Activated CD8-positive, alpha-beta T cell treated with anti-CD3 and anti-CD28 coated beads, Interleukin-2, amount 10 ng/mL, durations not matched to agents 7 days and 5 days (primary cell): ENCODE measurements at regions not wholly inside any gene's neighbourhood (a gene's known extent, or its start where the extent isn't known, plus 50 kb on each side); places are given as distances from the start of the nearest gene placed in this dataset.

Experiments used
- ATAC-seq: fragments of 150-1000 bp; cut with Tn5 transposase; one replicate; pipeline ENCODE4 v1.10.0; 2021; ENCODE audit warnings: moderate library complexity
- CTCF ChIA-PET: fragments of 350-600 bp; sonication (Branson Sonifier 250); formaldehyde crosslinking; loops from one replicate; lab custom pipeline; 2021; ENCODE audit warnings: antibody characterized with exemption; lab: Charles Lee
- POLR2A ChIA-PET: fragments of 350-600 bp; sonication (Branson Sonifier 250); formaldehyde crosslinking; loops from one replicate; lab custom pipeline; 2021; ENCODE audit warnings: antibody characterized with exemption; lab: Charles Lee
- DNase-seq: peaks from one replicate; pipeline ENCODE4 v3.0.0-alpha.2; 2020
- H3K27ac Mint-ChIP-seq: one replicate; pipeline ENCODE4 v1.8.0; 2021; ENCODE audit warnings: mild to moderate bottlenecking, mixed read lengths
- H3K27me3 Mint-ChIP-seq: one replicate; pipeline ENCODE4 v1.8.0; 2021; ENCODE audit warnings: low read depth, mixed read lengths
- H3K36me3 Mint-ChIP-seq: one replicate; pipeline ENCODE4 v1.8.0; 2021; ENCODE audit warnings: low read depth, mixed read lengths
- H3K4me1 Mint-ChIP-seq: one replicate; pipeline ENCODE4 v1.8.0; 2021; ENCODE audit warnings: low read depth, mixed read lengths
- H3K4me3 Mint-ChIP-seq: one replicate; pipeline ENCODE4 v1.8.0; 2021; ENCODE audit warnings: mild to moderate bottlenecking, mixed read lengths
- H3K9me3 Mint-ChIP-seq: one replicate; pipeline ENCODE4 v1.8.0; 2022; ENCODE audit warnings: mixed read lengths; ENCODE audit not compliant: insufficient read depth

- Mint-ChIP-seq H3K9me3 (no peaks in the 10 kb centered on the region), H3K27me3 (peaks cover 13% of the 10 kb centered on the region), H3K27ac (no peak overlapping the region), H3K4me3 (no peak overlapping the region), H3K36me3 (no peaks in the 10 kb centered on the region), H3K4me1 (peaks cover 3% of the 10 kb centered on the region)
- ChIA-PET POLR2A (no interaction called here), CTCF (no interaction called here)
- DNase-seq (no peak), ATAC-seq (no peak)
Measured at GRCh38 chr5:133741396-133741795, 129.1 kb upstream of the FSTL4 start.

GRCh38 chr5:133739181-133739780 is 126.9 kb upstream of the FSTL4 start:
- ATAC-seq: no peak
- peaks cover 11% of the 10 kb centered on the region for H3K27me3 Mint-ChIP-seq
- CTCF ChIA-PET: interaction anchor here (2.4 kb wide), 1 partner anchor 16 kb away, joined by 9 read pairs; no protein-coding TSS in a partner anchor
- H3K4me3 Mint-ChIP-seq: no peak overlapping the region
- POLR2A ChIA-PET: no interaction called here
- DNase-seq: no peak
- H3K36me3 Mint-ChIP-seq: no peaks in the 10 kb centered on the region
- H3K27ac Mint-ChIP-seq: no peak overlapping the region
- H3K9me3 Mint-ChIP-seq: no peaks in the 10 kb centered on the region
- peaks cover 3% of the 10 kb centered on the region for H3K4me1 Mint-ChIP-seq

- Mint-ChIP-seq H3K27ac (no peak overlapping the region), H3K27me3 (peaks cover 4% of the 10 kb centered on the region), H3K4me1 (peaks cover 3% of the 10 kb centered on the region), H3K9me3 (no peaks in the 10 kb centered on the region), H3K4me3 (no peak overlapping the region), H3K36me3 (no peaks in the 10 kb centered on the region)
- no peak for DNase-seq
- ChIA-PET POLR2A (no interaction called here), CTCF (interaction anchor here (2.4 kb wide), 1 partner anchor 17 kb away, joined by 9 read pairs; no protein-coding TSS in a partner anchor)
- no peak for ATAC-seq
Measured at GRCh38 chr5:133738271-133738670, 125.9 kb upstream of the FSTL4 start.

- H3K9me3 Mint-ChIP-seq: no peaks in the 10 kb centered on the region
- ChIA-PET CTCF (no interaction called here), POLR2A (no interaction called here)
- no peak overlapping the region for H3K4me3 Mint-ChIP-seq
- no peak for DNase-seq
- H3K4me1 Mint-ChIP-seq: peaks cover 3% of the 10 kb centered on the region
- no peak overlapping the region for H3K27ac Mint-ChIP-seq
- H3K27me3 Mint-ChIP-seq: peaks cover 2% of the 10 kb centered on the region
- no peak for ATAC-seq
- H3K36me3 Mint-ChIP-seq: no peaks in the 10 kb centered on the region
Measured at GRCh38 chr5:133736512-133736911, 124.2 kb upstream of the FSTL4 start.

GRCh38 chr5:133735346-133735745 is 123.0 kb upstream of the FSTL4 start:
- H3K27me3 Mint-ChIP-seq: peaks cover 4% of the 10 kb centered on the region
- DNase-seq (no peak), ATAC-seq (no peak)
- H3K4me3 Mint-ChIP-seq: no peak overlapping the region
- H3K27ac Mint-ChIP-seq: no peak overlapping the region
- ChIA-PET POLR2A (no interaction called here), CTCF (no interaction called here)
- H3K36me3 Mint-ChIP-seq: no peaks in the 10 kb centered on the region
- no peaks in the 10 kb centered on the region for H3K9me3 Mint-ChIP-seq
- peaks cover 3% of the 10 kb centered on the region for H3K4me1 Mint-ChIP-seq

GRCh38 chr5:133734916-133735315 is 122.6 kb upstream of the FSTL4 start:
- Mint-ChIP-seq H3K36me3 (no peaks in the 10 kb centered on the region), H3K27me3 (peaks cover 4% of the 10 kb centered on the region), H3K27ac (no peak overlapping the region), H3K4me1 (peaks cover 3% of the 10 kb centered on the region), H3K4me3 (no peak overlapping the region), H3K9me3 (no peaks in the 10 kb centered on the region)
- ATAC-seq (no peak), DNase-seq (no peak)
- ChIA-PET POLR2A (interaction anchor here (0.6 kb wide), 1 partner anchor 134 kb away, joined by 3 read pairs; no protein-coding TSS in a partner anchor), CTCF (no interaction called here)

- Mint-ChIP-seq H3K4me3 (no peak overlapping the region), H3K9me3 (no peaks in the 10 kb centered on the region), H3K27me3 (peaks cover 7% of the 10 kb centered on the region), H3K36me3 (no peaks in the 10 kb centered on the region), H3K4me1 (no peaks in the 10 kb centered on the region), H3K27ac (no peak overlapping the region)
- ATAC-seq (no peak), DNase-seq (no peak)
- ChIA-PET POLR2A (no interaction called here), CTCF (no interaction called here)
Measured at GRCh38 chr5:133732536-133732935, 120.2 kb upstream of the FSTL4 start.

- H3K4me3 Mint-ChIP-seq: no peak overlapping the region
- H3K4me1 Mint-ChIP-seq: no peaks in the 10 kb centered on the region
- no peak overlapping the region for H3K27ac Mint-ChIP-seq
- DNase-seq (no peak), ATAC-seq (no peak)
- H3K27me3 Mint-ChIP-seq: peaks cover 7% of the 10 kb centered on the region
- no peaks in the 10 kb centered on the region for H3K9me3 Mint-ChIP-seq
- H3K36me3 Mint-ChIP-seq: no peaks in the 10 kb centered on the region
- CTCF ChIA-PET: no interaction called here
- POLR2A ChIA-PET: no interaction called here
Measured at GRCh38 chr5:133731951-133732350, 119.6 kb upstream of the FSTL4 start.

- ATAC-seq (no peak), DNase-seq (no peak)
- Mint-ChIP-seq H3K9me3 (no peaks in the 10 kb centered on the region), H3K4me1 (no peaks in the 10 kb centered on the region), H3K4me3 (no peak overlapping the region), H3K36me3 (no peaks in the 10 kb centered on the region), H3K27ac (no peak overlapping the region), H3K27me3 (peaks cover 7% of the 10 kb centered on the region)
- ChIA-PET CTCF (no interaction called here), POLR2A (no interaction called here)
Measured at GRCh38 chr5:133730866-133731265, 118.5 kb upstream of the FSTL4 start.

GRCh38 chr5:133730346-133730745 is 118.0 kb upstream of the FSTL4 start:
- CTCF ChIA-PET: no interaction called here
- Mint-ChIP-seq H3K36me3 (no peaks in the 10 kb centered on the region), H3K27ac (no peak overlapping the region), H3K9me3 (no peaks in the 10 kb centered on the region), H3K27me3 (peaks cover 7% of the 10 kb centered on the region), H3K4me3 (no peak overlapping the region), H3K4me1 (no peaks in the 10 kb centered on the region)
- POLR2A ChIA-PET: no interaction called here
- DNase-seq (no peak), ATAC-seq (no peak)

- Mint-ChIP-seq H3K36me3 (no peaks in the 10 kb centered on the region), H3K4me3 (no peak overlapping the region), H3K9me3 (no peaks in the 10 kb centered on the region), H3K4me1 (no peaks in the 10 kb centered on the region), H3K27me3 (peaks cover 7% of the 10 kb centered on the region), H3K27ac (no peak overlapping the region)
- POLR2A ChIA-PET: no interaction called here
- CTCF ChIA-PET: no interaction called here
- DNase-seq: no peak
- ATAC-seq: no peak
Measured at GRCh38 chr5:133729800-133730199, 117.5 kb upstream of the FSTL4 start.

GRCh38 chr5:133728475-133728874 is 116.1 kb upstream of the FSTL4 start:
- Mint-ChIP-seq H3K36me3 (no peaks in the 10 kb centered on the region), H3K27ac (no peak overlapping the region), H3K9me3 (no peaks in the 10 kb centered on the region), H3K4me1 (no peaks in the 10 kb centered on the region), H3K27me3 (peaks cover 7% of the 10 kb centered on the region), H3K4me3 (no peak overlapping the region)
- ChIA-PET POLR2A (interaction anchor here (0.7 kb wide), 1 partner anchor 12 kb away, joined by 3 read pairs; no protein-coding TSS in a partner anchor), CTCF (no interaction called here)
- no peak for DNase-seq
- ATAC-seq: no peak

- POLR2A ChIA-PET: no interaction called here
- no peaks in the 10 kb centered on the region for H3K4me1 Mint-ChIP-seq
- no peaks in the 10 kb centered on the region for H3K9me3 Mint-ChIP-seq
- H3K36me3 Mint-ChIP-seq: no peaks in the 10 kb centered on the region
- DNase-seq (no peak), ATAC-seq (no peak)
- H3K4me3 Mint-ChIP-seq: no peak overlapping the region
- no peak overlapping the region for H3K27ac Mint-ChIP-seq
- H3K27me3 Mint-ChIP-seq: peaks cover 5% of the 10 kb centered on the region
- CTCF ChIA-PET: interaction anchor here (1.3 kb wide), 1 partner anchor 104 kb away, joined by 3 read pairs; no protein-coding TSS in a partner anchor
Measured at GRCh38 chr5:133727636-133728035, 115.3 kb upstream of the FSTL4 start.
